Endothelial cell of umbilical vein (primary cell): ENCODE measurements at regions not wholly inside any gene's neighbourhood (a gene's known extent, or its start where the extent isn't known, plus 50 kb on each side); places are given as distances from the start of the nearest gene placed in this dataset.

Source experiments
- CTCF ChIP-seq, 2 donors: IDR thresholded peaks; 1 replicate in 1 of 2; 2 replicates in 1 of 2; pipeline ENCODE4 v1.5.1; 2011; ENCODE audit warnings: low read length in 2 of 2, mild to moderate bottlenecking in 2 of 2, moderate library complexity in 2 of 2, control low read depth in 1 of 2, inconsistent platforms in 1 of 2, low read depth in 1 of 2; ENCODE audit not compliant: insufficient read depth in 1 of 2; ENCODE audit errors: extremely low read depth in 1 of 2
- EZH2 ChIP-seq: IDR thresholded peaks from 2 replicates; pipeline ENCODE4 v1.6.1; 2012; ENCODE audit warnings: borderline replicate concordance, low read depth, mild to moderate bottlenecking, moderate library complexity, low read length, inconsistent platforms; ENCODE audit not compliant: severe bottlenecking
- FOS ChIP-seq: IDR thresholded peaks from 2 replicates; pipeline ENCODE4 v1.6.1; 2011; ENCODE audit warnings: mild to moderate bottlenecking, low read length, moderate library complexity, borderline replicate concordance; ENCODE audit not compliant: insufficient read depth
- GATA2 ChIP-seq: IDR thresholded peaks from 2 replicates; pipeline ENCODE4 v1.7.0; 2011; ENCODE audit warnings: low read depth, mild to moderate bottlenecking, moderate library complexity, mixed read lengths, low read length; ENCODE audit not compliant: insufficient read length, insufficient read depth
- JUN ChIP-seq: IDR thresholded peaks from 2 replicates; pipeline ENCODE4 v1.6.1; 2011; ENCODE audit warnings: borderline replicate concordance, low read depth; ENCODE audit not compliant: insufficient read length, insufficient read depth
- MAX ChIP-seq: IDR thresholded peaks from 2 replicates; pipeline ENCODE4 v1.6.1; 2011; ENCODE audit not compliant: insufficient read depth, insufficient read length
- MYC ChIP-seq: IDR thresholded peaks from one replicate; pipeline ENCODE4 v1.6.1; 2011; ENCODE audit warnings: mild to moderate bottlenecking, low read depth, low read length
- POLR2A ChIP-seq: IDR thresholded peaks from 2 replicates; pipeline ENCODE4 v1.6.1; 2012; ENCODE audit warnings: low read depth, mild to moderate bottlenecking, control low read depth, low read length
- POLR2AphosphoS5 ChIP-seq: IDR thresholded peaks from 2 replicates; pipeline ENCODE4 v1.6.1; 2012; ENCODE audit warnings: low read depth, mild to moderate bottlenecking, control low read depth, low read length, moderate library complexity; ENCODE audit not compliant: insufficient read depth

- TF ChIP-seq CTCF (IDR thresholded peaks at IDR 0.05; ENCODE audit: extremely low read depth in 1 of 2, insufficient read depth in 1 of 2, low read depth in 1 of 2, low read length in 2 of 2) (no peak), POLR2AphosphoS5 (no peak), MAX (no peak), POLR2A (no peak), MYC (no peak), EZH2 (no peak), JUN (no peak), FOS (no peak), GATA2 (no peak)
Measured at GRCh38 chr13:40288259-40288658, 378.2 kb downstream of the FOXO1 start.
